ENCODE measurements at regions not wholly inside any gene's neighbourhood (a gene's known extent, or its start where the extent isn't known, plus 50 kb on each side); places are given as distances from the start of the nearest gene placed in this dataset.

DNA sequence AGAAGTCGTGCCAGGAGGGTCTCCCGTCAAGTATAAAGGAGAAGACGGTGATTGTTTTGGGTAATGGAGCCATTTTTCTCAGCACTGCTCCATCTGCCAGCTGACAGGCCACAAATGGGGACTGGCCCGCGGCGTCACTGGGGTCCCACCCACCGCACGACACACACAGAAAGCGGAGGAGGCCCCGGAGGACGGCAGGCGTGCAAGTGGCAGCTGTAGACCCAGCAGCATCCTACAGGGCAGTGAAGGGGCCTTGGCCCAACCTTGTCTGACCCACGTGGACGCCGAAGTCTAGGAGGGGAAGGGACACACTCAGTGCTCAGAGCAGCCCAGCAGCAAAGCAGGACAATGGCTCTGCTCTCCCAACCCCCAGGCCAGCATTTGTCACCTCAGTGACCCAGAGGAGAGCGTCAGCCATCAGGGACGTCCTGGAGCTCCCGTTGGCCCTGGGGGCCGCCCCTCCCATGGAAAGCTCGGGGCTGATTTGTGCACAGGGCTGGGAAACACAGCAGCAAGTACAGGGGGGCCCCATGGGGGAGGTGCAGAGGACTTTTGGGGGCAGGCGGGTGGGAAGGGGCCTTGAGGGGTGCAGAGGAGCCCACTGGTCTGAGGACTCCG, 644.4 kb downstream of the BRD1 start:
- DNase-seq: no peak

DNA sequence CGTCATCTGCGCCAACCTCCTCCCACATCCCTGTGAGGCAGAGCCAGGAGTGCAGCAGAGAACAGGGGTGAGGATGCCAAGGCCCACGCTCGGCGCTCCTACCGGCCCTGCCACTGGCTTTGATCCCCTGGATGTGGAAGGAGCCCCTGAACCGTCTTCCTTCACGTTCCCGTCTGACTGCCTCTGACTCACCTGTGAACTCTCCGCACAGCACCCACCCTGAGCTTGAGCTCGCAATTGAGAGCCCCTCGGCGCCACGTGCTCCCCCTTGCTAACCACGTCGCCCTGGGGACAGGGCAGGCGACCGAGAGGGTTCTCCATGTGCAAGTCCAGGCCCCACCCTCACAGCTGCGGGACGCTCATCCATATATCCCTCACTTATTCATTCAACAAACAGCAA, 645.3 kb downstream of the BRD1 start:
- no peak for DNase-seq

GRCh38 chr22:49181942-49182341, 645.7 kb downstream of the BRD1 start:
- DNase-seq: no peak

DNA sequence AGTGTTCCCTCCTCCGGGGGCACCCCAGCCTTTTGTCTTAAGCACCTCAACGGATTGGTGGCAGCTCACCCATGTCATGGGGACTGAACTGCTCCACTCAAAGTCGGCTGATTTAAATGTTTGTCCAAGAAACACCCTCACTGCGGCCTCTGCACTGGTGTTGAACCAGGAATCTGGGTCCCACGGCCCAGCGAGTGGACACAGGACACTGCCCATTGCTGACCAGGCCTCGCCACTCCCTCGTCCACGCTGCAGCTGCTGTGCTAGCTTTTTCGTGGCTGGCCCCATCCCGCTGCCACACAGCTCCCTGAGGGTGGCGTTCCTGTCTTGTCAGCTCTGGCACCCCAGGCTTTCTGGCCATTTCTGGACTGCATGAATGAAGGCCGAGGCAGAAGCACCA, 646.2 kb downstream of the BRD1 start:
- DNase-seq: no peak

DNA sequence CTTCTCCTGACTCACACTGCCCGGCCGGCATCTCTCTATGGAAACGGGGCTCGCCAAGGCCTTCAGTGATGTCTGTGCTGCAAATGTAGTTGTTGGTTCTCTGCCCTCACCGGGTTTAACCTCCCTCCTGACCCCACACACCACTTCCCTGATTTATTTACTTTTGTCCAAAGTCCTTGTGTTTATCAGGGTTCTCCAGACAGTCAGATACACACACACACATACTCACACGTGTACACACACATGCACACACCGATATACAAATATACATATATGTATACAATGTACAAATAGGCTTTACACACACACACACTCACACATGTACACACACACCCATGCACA, 647.0 kb downstream of the BRD1 start:
- no peak for DNase-seq

GRCh38 chr22:49179886-49180682, 647.6 kb downstream of the BRD1 start:
- no peak for DNase-seq

- DNase-seq: no peak
Observed at GRCh38 chr22:49179175-49179574, 648.5 kb downstream of the BRD1 start.

- no peak for DNase-seq
Observed at GRCh38 chr22:49178246-49179005, 649.2 kb downstream of the BRD1 start.

DNA sequence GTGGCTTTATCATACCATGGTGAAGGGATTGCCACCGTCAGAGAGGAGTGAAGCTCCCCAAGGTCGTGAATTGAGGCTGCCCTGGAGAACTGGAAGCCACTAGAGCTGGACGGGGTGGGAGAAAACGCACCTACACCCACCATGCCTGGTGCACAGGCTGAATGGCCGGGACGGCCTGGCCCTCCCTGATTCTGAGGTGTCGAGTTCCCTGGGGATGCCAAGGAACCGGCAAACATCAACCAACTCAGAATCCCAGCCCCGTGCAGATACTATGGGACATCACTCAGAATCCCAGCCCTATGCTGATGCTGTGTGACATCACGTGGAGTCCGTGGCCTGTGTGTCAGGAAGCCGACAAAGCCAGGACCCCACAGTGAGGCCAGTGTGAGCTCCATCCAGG, 650.0 kb downstream of the BRD1 start:
- DNase-seq: no peak

- no peak for DNase-seq
Observed at GRCh38 chr22:49176956-49177355, 650.7 kb downstream of the BRD1 start.

DNA sequence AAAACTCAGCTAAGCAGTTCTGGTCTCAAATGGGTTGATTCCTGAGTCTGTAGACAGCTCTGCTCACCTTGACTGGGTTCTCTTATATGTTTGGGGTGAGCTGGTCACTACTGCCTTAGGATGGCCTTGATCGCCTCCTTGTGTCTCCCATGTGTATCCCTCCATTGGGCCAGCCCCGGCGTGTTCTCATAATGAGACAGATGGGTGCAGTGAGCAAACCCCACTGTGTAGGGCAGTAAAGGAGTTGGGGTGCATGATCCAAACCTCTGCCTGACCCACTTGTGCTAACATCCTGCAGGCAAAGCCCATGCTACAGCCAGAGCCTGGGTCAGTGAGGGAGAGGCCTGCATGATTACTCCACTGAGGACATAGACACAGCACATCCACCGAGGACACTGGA, 657.6 kb downstream of the BRD1 start:
- no peak for DNase-seq

DNA sequence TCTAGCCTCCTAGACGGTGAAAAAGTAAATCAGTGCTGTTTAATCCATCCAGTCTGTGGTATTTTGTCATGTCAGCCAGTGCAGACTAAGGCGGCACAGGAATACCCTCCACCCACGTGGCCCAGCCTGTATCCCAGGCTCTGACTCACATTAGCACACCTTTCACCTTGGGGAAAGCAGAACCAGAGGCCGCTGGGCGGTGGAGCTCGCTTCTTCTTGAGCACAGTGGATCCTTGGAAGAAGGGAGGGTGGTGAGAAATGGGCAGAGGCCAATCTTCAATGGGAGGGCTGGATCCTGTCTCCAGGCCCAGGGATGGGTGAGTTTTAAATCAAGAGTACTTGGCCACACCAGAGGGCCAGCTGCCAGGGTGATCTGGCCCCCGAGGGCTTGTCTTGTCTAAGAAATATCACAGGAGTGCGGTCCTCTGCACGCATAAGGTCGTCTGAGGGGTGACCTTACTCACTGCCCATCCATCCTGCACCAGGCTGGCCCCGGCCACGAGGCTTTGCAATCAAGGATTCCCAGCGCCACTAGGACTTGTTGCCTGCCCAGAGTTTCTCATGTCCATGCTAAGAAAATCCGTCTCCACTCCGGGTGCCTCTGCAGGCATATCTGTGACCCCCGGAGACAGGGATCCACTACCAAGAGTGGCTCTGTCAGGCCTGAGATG, 658.5 kb downstream of the BRD1 start:
- no peak for DNase-seq

GRCh38 chr22:49168219-49168813, 659.4 kb downstream of the BRD1 start:
- no peak for DNase-seq

DNA sequence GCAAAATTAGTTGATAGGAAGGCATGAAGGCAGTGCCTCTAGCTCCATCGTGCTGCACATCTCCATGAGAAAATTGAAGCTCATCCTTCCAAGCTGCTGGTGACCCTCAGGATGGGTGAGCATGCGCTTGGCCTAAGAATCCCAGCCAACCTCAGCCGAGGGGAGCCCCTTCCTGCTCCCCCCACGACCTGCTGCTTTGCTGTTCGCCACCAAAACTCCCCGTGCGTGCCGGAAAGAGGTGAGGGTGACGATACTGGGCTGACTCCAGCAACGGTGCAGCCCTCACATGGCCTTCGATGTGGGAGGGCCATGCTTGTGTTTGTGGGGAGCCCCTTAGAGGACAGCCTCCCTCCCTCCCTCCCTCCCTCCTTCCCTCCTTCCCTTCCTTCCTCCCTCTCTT, 660.9 kb downstream of the BRD1 start:
- DNase-seq: no peak

GRCh38 chr22:49166211-49166610, 661.5 kb downstream of the BRD1 start:
- DNase-seq: no peak

DNA sequence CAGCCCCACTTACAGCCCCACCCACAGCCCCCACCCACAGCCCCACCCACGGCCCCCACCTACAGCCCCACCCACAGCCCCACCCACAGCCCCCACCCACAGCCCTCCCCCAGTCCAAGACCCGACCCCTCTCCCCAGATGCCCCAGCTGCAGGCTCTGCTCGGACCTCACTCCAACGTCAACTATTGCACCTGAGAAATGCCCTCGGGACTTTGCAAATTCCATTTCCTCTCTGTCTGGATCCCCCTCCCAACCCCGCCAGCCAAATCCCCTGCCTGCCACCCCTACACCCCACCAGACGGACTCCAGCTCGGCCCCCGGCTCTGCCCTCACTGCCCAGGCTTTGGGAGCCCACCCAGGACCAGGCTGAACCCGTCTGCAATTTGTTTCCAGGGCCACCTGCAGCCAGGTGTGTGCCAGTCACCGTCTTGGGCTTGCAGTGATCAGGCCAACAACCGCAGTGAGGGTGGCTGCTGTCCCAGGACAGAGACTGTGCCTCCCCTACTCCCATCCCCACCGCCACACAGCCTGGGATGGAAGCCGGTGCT, 662.8 kb downstream of the BRD1 start:
- no peak for DNase-seq

DNA sequence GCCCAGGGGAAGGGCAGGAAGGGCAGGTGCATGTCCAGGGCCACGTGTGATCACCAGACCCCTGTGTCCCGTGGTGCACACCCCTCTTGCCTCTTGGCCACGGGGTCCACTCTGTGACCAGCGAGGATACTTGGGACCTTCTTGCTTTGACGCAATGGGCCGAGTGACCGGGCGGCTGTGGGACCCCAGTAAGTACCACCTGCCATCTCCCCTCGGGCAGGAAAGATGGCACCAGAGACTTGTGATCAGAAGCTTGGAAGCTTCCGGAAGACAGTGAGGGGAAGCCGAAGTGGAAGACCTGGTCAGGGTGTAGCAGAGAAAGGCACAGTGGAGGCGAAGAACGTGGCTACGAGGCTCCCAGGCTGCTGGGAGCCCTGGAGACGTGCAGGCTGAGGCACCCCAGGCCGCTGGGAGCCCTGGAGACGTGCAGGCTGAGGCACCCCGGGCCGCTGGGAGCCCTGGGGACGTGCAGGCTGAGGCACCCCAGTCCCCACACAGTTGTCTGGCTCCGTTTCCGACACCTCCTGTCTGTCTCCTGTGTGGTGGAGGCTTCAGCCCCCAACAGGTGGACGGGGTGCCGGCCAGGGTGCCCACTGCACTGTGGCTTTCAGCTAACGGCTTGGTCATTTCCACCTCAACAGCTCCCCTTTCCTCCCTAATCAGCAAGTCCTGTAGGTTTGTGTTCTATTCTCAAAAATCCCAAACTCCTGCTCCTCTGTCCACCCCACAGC, 663.5 kb downstream of the BRD1 start:
- no peak for DNase-seq

GRCh38 chr22:49163258-49163959, 664.3 kb downstream of the BRD1 start:
- DNase-seq: no peak

DNA sequence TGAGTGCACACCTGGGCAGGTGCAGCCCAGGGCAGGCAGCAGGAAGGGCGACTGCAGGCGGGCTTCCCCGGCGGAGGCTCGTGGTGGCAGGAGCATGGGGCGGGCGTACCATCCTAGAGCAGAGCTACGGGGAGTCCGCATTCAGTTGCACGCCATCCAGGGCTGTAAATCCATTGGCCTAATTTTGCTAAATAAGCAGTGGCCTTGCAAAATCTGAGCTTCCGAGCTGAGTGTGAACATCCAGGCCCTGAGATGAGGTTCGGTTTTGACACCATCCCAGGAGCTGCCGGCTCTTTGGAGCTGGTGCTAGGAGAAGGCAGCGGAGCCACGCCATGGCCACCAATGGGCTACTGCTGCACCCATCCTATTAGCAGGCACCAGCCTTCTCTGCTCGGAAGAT, 664.8 kb downstream of the BRD1 start:
- no peak for DNase-seq

DNA sequence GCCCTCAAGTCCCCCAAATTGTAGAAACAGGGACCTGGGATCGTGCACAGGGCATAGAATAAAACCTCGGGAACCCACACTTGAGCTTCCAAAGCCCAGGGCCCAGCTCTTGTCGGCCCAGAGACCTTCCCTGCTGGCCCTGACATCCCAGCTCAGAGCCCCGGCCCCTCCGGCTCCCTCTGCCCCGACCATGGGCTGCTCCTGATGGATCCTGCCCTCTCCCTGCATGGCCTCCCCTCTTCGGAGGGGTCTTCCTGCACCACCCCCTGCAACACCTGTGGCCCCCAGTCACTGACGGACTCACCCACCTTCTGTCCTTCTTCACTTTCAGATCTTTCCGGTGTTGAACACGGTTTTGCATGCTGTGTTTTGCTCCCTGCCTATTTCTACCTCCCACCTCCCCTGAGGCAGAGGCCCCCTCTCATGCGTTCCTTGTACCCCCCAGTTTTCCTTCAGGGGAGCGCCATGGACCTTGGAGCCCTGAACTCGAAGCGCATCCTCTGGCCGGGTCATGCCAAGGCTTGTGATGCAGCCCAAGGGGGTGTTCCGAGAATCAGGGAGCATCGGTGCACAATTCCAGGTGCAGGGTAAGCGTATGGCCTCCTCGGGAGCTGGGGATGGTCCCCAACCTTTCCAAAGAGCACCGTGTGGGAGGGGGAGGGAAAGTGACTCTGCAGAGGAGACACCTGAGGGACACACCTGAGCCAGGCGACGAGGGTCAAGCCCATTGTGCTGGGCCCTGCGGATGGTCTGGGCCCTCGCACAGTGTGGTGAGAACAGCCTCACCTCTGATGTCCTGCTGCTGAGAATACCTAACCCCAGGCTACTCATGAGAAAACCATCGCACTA, 666.4 kb downstream of the BRD1 start:
- no peak for DNase-seq
